GM21825 (cell line): ENCODE measurements at regions not wholly inside any gene's neighbourhood (a gene's known extent, or its start where the extent isn't known, plus 50 kb on each side); places are given as distances from the start of the nearest gene placed in this dataset.

Experiments
- ATAC-seq: cut with Tn5 transposase; IDR thresholded peaks from one replicate; pipeline ENCODE4 v1.9.1; 2021; ENCODE audit warnings: mild to moderate bottlenecking, moderate library complexity; ENCODE audit not compliant: unreplicated experiment

GRCh38 chr2:150983314-150983897 is 278.3 kb downstream of the RBM43 start:
- no peak for ATAC-seq

GRCh38 chr2:150981826-150982225 is 279.8 kb downstream of the RBM43 start:
- ATAC-seq: no peak

- ATAC-seq: no peak
These were observed 283.6 kb downstream of the RBM43 start for GRCh38 chr2:150978053-150978452.

- ATAC-seq: no peak
These were observed 284.4 kb downstream of the RBM43 start for GRCh38 chr2:150977296-150977695.

GRCh38 chr2:150976604-150977003 is 285.1 kb downstream of the RBM43 start:
- no peak for ATAC-seq

GRCh38 chr2:150974864-150975263 is 286.8 kb downstream of the RBM43 start:
- no peak for ATAC-seq

- no peak for ATAC-seq
These were observed 287.4 kb downstream of the RBM43 start for GRCh38 chr2:150974234-150974633.

GRCh38 chr2:150971910-150972309 is 289.8 kb downstream of the RBM43 start:
- no peak for ATAC-seq

- no peak for ATAC-seq
These were observed 298.3 kb downstream of the RBM43 start for GRCh38 chr2:150963336-150963735.

- ATAC-seq: no peak
These were observed 306.4 kb downstream of the RBM43 start for GRCh38 chr2:150955231-150955630.

- ATAC-seq: no peak
These were observed 314.8 kb downstream of the RBM43 start for GRCh38 chr2:150946831-150947230.

GRCh38 chr2:150944315-150944714 is 317.3 kb downstream of the RBM43 start:
- no peak for ATAC-seq

GRCh38 chr2:150939087-150939486 is 322.6 kb downstream of the RBM43 start:
- ATAC-seq: no peak

- no peak for ATAC-seq
These were observed 323.1 kb downstream of the RBM43 start for GRCh38 chr2:150938527-150938926.

GRCh38 chr2:150937030-150937429 is 324.6 kb downstream of the RBM43 start:
- no peak for ATAC-seq

GRCh38 chr2:150931451-150931850 is 330.2 kb downstream of the RBM43 start:
- no peak for ATAC-seq

GRCh38 chr2:150925611-150926010 is 336.1 kb downstream of the RBM43 start:
- no peak for ATAC-seq

- ATAC-seq: no peak
These were observed 336.8 kb downstream of the RBM43 start for GRCh38 chr2:150924878-150925277.

GRCh38 chr2:150919901-150920300 is 341.8 kb downstream of the RBM43 start:
- no peak for ATAC-seq

GRCh38 chr2:150917961-150918713 is 343.5 kb downstream of the RBM43 start:
- ATAC-seq: no peak

- ATAC-seq: no peak
These were observed 344.9 kb downstream of the RBM43 start for GRCh38 chr2:150916467-150917396.
